Activated CD8-positive, alpha-beta memory T cell treated with anti-CD3 and anti-CD28 coated beads for 36 hours (primary cell): ENCODE measurements at regions not wholly inside any gene's neighbourhood (a gene's known extent, or its start where the extent isn't known, plus 50 kb on each side); places are given as distances from the start of the nearest gene placed in this dataset.
"Not testable (repeated sequence)": the region's sequence is repeated elsewhere in the genome, so short reads cannot be mapped to it uniquely, and the experiment has no call there.

ENCODE experiments used
- CTCF ChIA-PET: fragments of 350-600 bp; sonication (Branson Sonifier 250); formaldehyde crosslinking; loops from one replicate; lab custom pipeline; 2021; ENCODE audit warnings: antibody characterized with exemption; lab: Charles Lee
- POLR2A ChIA-PET: fragments of 350-600 bp; sonication (Branson Sonifier 250); formaldehyde crosslinking; loops from one replicate; lab custom pipeline; 2021; ENCODE audit warnings: antibody characterized with exemption; lab: Charles Lee

DNA sequence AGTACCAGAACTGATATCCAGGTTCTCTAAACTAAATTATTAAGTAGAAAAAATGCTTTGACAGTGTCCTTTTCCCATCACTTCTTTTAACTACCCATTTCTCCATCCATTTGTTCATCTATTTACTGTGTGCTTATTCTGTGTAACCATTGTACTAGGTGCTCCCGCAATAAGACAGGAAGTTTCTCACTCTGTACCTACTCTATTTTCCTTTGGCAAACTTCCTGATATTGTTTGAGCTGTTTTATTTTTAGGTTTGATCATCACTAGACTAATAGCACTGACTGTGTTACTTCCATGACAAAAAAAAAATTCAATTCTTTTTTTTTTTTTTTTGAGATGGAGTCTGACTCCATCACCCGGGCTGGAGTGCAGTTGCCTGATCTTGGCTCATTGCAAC, 102.5 kb upstream of the CASK start:
- POLR2A ChIA-PET: no interaction called here
- CTCF ChIA-PET: interaction anchor here (0.6 kb wide), 1 partner anchor 771 kb away, joined by 5 read pairs; no protein-coding TSS in a partner anchor

DNA sequence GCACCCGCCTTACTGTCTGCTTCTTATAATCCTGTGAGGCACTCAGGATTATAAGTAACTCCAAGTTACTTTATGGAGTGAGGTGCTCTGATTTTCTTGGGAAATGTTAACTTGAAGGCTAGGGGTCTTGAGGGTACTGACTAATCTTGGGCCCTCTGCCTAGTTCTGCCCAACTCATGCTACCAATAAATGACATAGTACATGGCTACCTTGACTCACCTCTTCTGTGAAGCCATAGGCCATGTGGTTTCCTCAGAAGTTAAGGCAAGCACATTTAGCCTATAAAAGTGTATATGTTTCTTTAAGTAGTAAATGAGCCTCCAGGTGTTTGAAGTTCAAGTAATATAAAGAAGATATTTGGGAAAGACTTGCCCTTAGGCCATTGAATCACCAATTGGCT, 99.8 kb upstream of the CASK start:
- ChIA-PET CTCF (no interaction called here), POLR2A (interaction anchor here (0.5 kb wide), 1 partner anchor 135 kb away, joined by 3 read pairs; no protein-coding TSS in a partner anchor)

DNA sequence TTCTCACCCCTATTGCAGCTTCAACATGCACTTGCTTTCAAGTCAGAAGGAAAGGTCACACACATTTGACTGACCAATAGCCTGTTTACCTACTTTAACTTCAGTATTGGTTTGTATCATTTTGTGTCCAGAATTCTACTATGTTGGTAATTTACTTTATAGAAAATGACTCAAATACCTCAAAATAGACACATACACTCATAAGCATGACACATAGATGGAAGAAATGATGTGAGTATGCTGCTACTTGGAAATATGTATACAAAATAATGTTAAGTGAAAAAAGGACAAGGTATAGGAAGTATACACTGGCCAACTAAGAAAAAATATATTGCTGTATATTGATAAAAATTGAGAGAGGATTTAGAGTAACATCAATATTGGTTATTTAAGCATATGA, 98.8 kb upstream of the CASK start:
- CTCF ChIA-PET: no interaction called here

DNA sequence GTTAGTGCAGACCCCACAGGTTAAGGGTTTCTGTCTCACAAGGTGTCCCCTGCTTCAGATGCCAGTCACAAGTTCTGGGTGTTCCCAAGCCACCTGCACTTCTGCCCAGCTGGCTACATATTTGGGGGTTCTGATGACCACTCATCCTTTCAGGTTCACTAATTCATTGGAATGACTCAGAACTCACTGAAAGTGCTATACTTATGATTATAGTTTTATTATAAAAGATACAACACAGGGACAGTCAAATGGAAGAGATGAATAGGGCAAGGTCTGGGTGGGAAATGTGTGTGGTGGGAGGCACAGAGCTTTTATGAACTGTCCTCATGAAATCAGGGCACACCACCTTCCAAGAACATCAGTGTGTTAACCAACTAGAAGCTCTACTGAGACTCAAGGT, 97.7 kb upstream of the CASK start:
- CTCF ChIA-PET: no interaction called here
- POLR2A ChIA-PET: no interaction called here

More for the DNA sequence above, 98.8 kb upstream of the CASK start:
- POLR2A ChIA-PET: no interaction called here

DNA sequence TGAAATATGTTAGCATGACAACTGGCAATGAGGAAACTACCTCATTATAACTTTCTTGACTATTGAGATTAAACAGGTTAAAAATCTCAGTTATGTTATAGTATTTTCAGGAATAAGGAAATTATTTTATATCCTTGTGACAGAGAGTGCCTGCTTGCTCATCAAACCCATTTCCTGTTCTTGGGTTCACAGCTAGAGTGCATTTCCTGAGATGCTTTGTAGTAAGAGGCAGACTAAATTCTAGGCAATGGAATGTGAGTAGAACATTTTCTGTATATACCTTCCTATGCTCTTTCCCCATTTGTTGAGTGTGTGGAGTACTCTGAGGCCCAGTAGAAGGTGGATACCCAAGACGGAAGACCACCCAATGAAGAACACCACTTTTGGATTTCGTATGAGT, 96.9 kb upstream of the CASK start:
- ChIA-PET POLR2A (no interaction called here), CTCF (no interaction called here)

DNA sequence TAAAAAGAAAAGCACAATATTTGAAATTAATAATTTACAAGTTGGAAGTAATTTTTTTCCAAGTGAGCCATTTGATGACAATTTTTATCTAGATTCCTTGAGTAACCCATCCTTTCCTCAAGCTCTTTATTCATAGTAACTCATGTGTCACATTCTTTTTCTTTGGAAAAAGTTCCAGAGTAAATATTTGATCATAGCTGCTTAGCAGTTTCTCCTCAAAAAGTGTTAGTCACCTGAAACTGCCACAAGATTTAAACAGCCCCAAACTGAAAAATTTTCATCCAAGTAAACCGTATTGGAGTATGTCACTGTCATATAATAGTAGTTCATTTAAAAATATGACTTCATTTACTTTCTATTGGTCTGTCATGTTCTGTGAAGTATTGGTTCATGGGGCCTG, 94.6 kb upstream of the CASK start:
- ChIA-PET POLR2A (no interaction called here), CTCF (no interaction called here)

DNA sequence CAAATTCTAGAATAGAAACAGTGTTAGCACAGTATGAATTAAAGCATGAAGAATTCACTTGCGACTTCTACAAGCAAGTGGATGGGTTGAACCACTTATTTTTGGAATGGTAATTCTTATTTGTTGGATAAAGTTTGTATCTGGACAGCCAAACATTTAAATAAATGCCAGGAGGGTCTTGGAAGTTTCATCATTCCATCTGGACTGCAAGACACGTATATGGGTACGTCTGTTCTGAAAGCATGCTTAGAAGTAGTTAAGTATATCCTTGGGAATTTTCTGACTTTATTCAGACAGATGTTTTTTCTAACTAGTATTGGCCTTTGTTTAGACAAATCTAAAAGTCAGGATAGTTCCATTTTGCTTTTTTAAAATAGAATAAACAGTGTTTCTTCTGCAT, 77.5 kb upstream of the CASK start:
- ChIA-PET POLR2A (no interaction called here), CTCF (no interaction called here)

DNA sequence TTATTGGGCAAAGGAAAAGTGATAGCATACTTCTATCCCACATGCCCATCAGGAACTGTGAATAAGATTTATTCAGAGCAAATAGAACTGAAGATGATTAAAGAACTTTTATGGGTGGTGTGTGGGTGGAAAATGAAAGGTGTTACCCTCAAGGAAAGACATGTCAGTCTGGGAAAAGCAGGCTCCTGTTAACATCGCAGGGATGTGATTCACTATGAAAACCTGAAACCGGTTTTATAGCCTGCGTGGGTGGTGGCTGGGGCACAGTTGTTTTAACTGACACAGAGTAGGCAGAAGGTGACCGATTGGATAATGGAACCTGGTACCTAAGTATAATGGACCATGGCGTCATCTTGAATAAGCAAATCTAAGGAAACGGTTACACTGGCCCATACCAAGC, 61.3 kb upstream of the CASK start:
- CTCF ChIA-PET: no interaction called here

DNA sequence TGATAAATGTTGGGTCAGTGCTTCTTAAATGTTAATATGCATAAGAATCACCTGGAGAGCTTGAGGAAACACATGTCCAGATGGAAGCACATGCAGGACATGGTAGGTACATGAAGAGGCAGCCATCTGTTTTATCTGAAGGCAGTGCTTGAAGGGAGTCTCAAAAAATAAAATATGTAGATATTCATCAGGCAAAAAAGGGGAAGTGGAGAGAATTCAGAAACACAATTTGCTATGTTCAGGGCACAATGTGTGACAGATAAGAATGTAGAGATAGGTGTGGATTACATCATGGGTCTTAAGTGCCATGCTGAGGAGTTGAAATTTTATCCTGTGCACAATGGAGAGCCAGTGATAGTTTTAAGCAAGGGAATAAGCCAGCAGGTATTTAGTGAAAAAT, 59.6 kb upstream of the CASK start:
- POLR2A ChIA-PET: no interaction called here
- CTCF ChIA-PET: no interaction called here

More for the DNA sequence above, 61.3 kb upstream of the CASK start:
- POLR2A ChIA-PET: no interaction called here

DNA sequence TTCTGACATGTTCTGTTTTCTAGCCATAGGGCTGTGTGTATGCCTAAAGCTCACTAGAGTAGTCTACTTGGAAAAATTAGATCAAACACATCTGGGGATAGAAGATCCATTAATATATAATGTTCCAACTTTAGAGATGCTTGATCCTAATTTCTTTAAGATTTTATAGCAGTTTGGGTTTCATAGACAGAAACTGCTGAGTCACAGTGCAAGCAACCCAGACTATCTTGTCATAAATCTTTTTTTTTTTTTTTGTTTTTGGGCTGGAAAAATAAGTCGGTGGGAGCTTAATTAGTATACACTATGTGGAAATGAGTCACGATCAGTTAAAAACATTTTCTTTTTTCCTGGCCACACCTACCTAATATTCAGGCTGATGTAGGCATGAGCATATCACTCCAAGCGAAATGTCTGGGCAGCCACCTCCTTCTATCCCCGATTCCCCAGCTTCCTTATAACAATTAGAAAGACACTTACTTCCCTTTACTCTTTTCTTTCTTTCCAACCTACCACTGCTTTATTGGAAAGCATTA, 58.2 kb upstream of the CASK start:
- ChIA-PET POLR2A (no interaction called here), CTCF (no interaction called here)

DNA sequence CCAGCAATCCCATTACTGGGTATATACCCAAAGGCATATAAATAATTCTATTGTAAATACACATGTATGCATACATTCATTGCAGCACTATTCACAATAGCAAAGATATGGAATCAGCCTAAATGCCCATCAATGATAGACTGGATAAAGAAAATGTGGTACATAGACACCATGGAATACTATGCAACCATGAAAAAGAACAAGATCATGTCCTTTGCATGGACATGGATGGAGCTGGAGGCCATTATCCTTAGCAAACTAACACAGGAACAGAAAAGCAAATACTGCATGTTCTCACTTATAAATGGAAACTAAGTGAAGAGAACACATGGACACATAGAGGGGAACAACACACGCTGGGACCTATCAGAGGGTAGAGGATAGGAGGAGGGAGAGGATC, 51.3 kb upstream of the CASK start:
- POLR2A ChIA-PET: not testable (repeated sequence)

DNA sequence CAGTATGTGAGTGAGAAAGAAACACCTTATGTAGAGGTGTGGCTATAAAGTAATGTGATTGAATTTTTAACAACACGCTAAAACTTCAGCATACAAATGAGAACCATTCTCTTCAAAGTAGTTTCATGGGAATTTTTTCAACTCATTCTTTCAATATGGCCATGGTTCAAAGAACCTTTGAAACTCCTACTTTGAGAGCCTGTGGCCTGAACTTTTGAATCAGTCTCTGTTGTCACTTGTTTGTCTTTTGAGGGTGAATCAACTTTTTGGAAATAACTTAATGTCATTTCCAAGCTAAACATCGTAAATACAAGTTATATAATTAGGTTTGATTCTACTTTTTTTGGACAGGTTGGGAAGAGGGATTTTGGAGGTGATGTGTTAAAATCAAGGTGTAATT, 49.9 kb upstream of the CASK start:
- ChIA-PET CTCF (no interaction called here), POLR2A (no interaction called here)

More for the DNA sequence above, 51.3 kb upstream of the CASK start:
- CTCF ChIA-PET: not testable (repeated sequence)
